ENCODE measurements at regions not wholly inside any gene's neighbourhood (a gene's known extent, or its start where the extent isn't known, plus 50 kb on each side); places are given as distances from the start of the nearest gene placed in this dataset.
"Not testable (repeated sequence)": the region's sequence is repeated elsewhere in the genome, so short reads cannot be mapped to it uniquely, and the experiment has no call there.

DNA sequence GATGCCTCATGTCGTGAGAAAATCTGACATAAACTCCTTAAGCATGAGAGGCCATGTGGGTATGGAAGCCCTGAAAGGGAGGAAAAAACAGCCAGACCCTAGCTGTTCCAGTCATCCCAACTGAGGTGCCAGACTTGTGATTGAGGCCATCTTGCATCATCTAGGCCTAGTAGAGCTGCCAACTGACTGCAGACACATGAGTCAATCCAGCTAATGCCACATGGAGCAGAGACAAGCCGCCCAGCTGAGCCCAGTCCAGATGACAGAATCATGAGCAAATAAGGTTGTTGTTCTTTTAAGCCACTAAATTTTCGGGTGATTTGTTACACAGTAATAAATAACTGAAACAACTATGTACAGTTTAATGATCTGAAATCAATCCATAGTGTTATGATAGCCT is 680.9 kb downstream of the MAFB start:
- no peak for DNase-seq (ENCODE audit: low read depth in 2 of 2, low spot score in 1 of 2)

DNA sequence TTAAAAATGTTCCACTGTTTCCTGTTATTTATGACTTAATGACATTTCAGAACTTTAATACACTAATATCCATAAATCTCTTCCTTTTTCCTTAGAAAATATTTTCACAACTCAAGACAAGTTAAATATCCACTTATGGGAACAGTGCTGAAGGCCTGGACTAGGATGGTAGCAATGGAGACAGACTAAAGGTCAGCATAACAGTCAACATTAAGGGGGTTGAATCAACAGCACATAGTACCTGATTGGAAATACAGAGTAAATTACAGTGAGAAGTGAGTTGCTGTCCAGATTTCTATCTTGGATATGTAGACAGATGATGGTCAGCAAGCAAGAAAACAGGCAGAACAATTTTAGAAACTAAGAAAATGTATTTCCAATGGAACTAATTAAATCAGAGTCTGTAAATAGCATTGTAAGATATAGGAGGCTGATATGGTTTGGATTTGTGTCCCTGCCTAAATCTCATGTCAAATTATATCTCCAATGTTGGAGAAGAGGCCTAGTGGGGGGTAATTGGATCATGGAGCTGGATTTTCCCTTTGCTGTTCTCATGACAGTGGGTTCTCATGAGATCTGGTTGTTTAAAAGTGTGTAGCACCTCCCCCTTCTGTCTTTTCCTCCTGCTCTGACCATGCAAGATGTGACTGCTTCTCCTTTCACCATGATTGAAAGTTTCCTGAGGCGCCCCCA is 682.7 kb downstream of the MAFB start:
- DNase-seq (ENCODE audit: low read depth in 2 of 2, low spot score in 1 of 2) = no peak

DNA sequence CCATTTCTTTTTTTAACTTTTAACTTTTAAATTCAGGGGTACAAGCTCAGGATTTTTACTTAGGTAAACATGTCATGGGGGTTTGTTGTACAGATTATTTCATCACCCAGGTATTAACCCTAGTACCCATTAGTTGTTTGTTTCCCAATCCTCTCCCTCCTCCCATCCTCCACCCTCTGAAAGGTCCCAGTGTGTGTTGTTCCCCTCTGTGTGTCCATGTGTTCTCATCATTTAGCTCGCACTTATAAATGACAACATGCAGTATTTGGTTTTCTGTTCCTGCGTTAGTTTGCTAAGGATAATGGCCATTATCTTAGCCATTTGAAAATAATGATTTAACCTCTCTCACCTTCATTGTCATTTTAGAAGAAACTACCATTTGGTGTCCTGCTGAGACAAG is 684.9 kb downstream of the MAFB start:
- not testable (repeated sequence) for DNase-seq (ENCODE audit: low read depth in 2 of 2, low spot score in 1 of 2)

GRCh38 chr20:39993742-39994141 is 695.3 kb downstream of the MAFB start:
- no peak for DNase-seq (ENCODE audit: low read depth in 2 of 2, low spot score in 1 of 2)

DNA sequence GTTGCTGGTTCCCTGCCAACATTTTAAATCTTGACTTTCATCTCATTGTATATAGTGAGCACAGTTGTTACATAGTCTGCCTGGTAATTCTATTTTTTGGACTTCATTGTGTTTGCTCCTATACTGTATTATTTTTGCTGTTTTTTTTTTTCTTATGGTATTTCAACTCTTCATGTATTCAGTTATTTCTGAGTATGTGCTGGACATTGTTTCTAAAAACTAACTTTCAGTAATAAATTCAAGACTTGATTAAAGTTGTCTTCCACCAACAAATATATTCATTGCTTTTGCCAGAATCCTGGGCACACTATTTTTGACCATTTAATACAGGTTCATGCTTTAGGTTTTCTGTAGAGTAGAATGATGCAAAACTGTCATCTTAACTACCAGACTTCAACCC is 698.3 kb downstream of the MAFB start:
- DNase-seq (ENCODE audit: low read depth in 2 of 2, low spot score in 1 of 2) = no peak

DNA sequence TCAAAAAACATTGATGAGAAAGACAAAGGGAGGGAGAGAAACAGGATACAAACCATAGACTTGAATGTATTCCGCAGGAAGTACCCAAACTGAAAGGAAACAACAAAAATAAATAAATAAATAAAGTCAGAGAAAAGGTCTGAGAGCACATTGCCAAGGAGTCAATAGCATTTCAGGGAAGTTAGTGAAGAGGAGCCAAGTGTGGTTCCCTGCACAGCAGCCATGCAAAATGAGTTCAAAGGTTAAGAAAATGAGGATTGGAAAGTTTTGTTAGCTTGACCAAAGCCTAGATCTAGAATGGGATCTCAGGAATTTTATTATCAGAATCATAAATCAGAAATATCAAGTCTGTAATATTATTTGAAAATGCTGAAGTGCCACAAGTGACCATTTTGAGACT is 700.0 kb downstream of the MAFB start:
- no peak for DNase-seq (ENCODE audit: low read depth in 2 of 2, low spot score in 1 of 2)

DNA sequence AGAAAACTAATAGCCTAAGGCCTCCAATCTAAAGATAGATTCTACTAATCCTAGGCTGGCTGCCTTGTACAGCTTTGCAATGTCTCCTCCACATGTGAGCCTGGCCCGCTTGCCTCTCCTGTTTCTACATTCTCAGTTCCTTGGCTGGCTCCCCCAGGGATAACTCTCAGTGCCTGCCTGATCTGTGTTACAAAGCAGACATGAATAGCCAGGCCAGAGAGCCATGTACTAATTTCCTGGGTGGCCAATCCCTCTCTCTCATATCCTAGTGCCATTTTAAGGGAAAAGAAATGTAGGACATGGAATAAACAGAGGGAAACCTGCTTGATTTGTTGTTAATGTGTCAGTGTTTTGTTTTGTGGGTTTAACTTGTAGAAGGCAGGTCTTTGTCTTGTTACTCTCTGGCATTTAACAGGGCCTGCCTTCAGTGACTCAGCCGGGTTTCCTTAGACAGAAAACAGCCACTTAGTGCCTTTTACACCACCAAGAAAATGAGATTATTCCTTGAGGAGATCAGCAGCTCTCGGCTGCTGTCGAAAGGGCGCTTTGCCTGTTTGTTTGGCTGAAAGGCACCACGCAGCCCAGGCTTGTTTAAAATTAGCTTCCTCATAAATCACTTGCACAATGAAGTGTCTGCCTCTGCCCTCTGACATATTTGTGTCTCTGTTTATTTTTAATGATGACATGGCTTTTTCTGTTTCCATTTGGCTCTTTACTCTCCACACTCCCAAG is 702.7 kb downstream of the MAFB start:
- no peak for DNase-seq (ENCODE audit: low read depth in 2 of 2, low spot score in 1 of 2)

DNA sequence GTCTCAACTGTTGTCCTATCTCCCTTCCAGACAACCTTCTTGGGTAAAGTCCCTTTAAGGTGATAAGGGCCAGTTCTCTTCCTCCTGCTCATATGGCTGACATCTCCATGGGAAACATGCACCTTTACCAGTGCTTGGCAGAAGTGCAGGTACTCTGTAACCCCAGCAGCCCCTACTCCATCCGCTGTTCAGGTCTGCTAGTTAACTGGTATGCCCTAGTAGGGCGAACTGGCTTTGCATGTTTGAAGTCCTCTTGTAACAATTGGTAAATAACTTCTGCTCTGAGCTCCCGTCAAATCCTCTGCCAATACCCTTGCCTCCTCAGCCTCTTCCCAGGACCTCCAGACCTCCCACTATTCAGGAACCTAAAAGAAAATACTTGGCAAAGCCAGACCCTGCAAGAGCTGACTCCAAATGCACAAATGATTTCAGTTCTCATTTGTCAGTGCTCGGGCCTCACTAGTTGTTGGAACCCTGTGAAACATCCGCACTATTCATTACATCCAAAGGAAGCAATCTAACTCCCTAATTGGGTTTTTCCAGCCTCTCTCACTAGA is 703.7 kb downstream of the MAFB start:
- no peak for DNase-seq (ENCODE audit: low read depth in 2 of 2, low spot score in 1 of 2)

GRCh38 chr20:39983655-39984054 is 705.4 kb downstream of the MAFB start:
- DNase-seq (ENCODE audit: low read depth in 2 of 2, low spot score in 1 of 2) = no peak

DNA sequence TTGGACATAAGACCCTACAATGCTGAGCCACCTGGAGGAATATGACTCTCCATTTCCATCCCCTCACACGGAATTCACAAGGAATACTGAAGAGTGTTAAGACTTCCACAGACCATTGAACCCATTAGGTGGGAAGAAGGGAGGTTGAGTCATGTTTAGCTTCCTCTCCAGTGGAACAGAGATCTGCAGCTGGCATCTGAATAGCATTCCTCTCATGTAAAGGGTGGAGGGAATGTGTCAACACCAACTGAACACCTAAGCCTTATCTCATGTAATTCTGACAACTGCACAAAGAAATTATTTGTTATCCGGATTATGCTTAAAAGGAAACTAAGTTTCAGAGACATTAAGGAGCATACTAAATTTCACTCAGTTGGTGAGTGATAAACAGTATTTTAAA is 705.9 kb downstream of the MAFB start:
- DNase-seq (ENCODE audit: low read depth in 2 of 2, low spot score in 1 of 2) = no peak

DNA sequence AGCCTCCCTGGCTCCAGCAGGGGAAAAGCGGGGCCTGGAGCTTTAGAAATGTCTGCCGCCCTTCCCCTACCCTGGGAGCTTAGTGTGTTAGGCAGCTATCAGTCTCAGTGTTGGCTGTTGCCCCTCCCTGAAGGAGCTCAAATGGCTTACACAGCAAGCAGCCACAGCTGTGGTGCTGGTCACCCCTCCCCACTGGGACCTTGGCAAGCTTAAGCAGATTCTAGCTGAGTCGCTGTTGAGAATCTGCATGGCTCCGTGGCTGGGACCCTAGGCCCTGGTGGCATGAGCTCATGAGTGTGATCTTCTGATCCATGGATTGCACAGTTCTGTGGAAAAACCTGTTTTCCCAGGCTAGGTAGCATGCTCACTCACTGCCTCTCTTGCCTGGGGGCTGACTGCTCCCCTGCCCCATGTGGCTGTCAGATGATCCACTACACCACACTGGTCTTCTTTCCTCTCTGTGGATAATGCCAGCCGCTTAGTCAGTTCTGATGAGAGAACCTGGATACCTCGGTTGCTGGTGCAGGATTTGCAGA is 714.0 kb downstream of the MAFB start:
- DNase-seq (ENCODE audit: low read depth in 2 of 2, low spot score in 1 of 2) = no peak

DNA sequence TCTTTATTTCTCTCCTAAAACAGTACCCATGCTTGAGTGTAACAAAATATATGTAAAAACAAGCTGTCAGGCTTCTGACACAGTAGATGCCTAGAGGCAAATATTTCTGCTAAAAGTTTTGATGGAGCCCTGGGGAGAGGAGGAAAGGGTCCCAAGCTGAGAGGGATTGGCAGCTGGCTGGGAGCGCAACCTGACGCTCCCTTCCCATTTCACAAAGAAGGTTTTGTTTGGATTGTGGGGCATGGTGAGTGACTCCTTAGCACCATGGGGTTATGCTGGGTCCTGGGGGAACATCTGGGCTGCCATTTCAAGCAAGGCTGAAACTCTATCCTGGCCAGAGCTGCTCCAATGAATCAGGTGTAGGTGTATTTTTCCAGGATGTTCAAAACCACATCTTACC is 720.5 kb downstream of the MAFB start:
- DNase-seq (ENCODE audit: low read depth in 2 of 2, low spot score in 1 of 2) = no peak

GRCh38 chr20:39967806-39968205 is 721.2 kb downstream of the MAFB start:
- no peak for DNase-seq (ENCODE audit: low read depth in 2 of 2, low spot score in 1 of 2)

- no peak for DNase-seq (ENCODE audit: low read depth in 2 of 2, low spot score in 1 of 2)
Observed at GRCh38 chr20:39961637-39962244, 727.3 kb downstream of the MAFB start.

DNA sequence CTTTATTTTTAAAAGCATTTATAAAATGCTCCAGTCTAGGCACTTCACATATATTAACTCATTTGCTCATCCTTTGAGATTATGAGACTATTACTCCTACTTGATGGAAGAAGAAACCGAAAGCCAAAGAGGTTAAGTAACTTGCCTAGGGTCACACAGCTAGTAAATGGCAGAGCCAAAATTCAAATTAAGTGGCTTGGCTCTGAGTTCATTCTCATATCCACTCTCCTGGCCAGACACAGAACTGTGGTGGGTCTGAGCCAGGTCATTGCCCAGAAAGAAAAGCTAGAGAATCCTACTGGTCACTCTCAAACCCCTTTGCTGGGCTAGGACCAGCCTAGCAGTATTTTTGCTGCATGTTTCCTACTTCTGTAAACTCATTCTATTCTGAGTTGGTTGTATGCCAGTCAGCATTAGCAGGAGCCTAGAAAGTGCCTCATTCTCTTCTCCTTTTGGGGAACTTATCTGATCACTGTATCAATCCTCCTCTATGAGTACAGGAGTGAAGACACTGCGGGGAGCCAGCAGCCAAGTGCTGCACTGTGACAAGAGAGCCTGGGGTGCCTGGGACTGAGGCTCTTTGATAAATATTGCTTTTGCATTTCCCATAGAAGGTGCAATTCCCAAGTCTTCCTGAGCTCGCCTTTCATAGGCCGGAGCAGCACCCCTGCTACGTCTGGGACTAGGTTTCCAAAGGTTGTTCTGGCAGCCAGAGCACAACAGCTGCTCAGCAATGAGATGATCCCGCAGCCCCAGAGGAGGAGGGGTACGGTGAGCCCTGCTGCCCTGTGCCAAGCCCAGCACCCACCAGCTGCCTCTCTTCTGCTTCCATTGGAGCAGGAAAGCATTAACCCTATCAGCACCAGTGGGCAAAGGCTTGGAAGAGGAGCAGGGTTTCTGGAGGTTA is 728.3 kb downstream of the MAFB start:
- DNase-seq (ENCODE audit: low read depth in 2 of 2, low spot score in 1 of 2) = no peak

DNA sequence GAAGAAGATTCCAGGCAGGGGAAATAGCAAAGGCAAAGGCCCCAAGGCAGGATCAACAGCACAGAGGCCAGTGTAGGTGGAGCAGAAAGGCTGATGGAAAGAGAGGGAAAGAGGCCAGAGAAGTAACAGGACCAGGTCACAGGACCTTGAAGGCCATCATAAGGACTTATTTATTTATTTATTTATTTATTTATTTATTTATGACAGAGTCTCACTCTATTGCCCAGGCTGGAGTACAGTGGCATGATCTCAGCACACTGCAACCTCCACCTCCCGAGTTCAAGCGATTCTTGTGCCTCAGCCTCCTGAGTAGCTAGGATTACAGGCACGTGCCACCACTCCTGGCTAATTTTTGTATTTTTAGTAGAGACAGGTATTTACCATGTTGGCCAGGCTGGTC is 731.1 kb downstream of the MAFB start:
- DNase-seq (ENCODE audit: low read depth in 2 of 2, low spot score in 1 of 2) = not testable (repeated sequence)

GRCh38 chr20:39954621-39955020 is 734.4 kb downstream of the MAFB start:
- no peak for DNase-seq (ENCODE audit: low read depth in 2 of 2, low spot score in 1 of 2)

- no peak for DNase-seq (ENCODE audit: low read depth in 2 of 2, low spot score in 1 of 2)
Observed at GRCh38 chr20:39946931-39947330, 742.1 kb downstream of the MAFB start.

- no peak for DNase-seq (ENCODE audit: low read depth in 2 of 2, low spot score in 1 of 2)
Observed at GRCh38 chr20:39946053-39946810, 742.8 kb downstream of the MAFB start.

DNA sequence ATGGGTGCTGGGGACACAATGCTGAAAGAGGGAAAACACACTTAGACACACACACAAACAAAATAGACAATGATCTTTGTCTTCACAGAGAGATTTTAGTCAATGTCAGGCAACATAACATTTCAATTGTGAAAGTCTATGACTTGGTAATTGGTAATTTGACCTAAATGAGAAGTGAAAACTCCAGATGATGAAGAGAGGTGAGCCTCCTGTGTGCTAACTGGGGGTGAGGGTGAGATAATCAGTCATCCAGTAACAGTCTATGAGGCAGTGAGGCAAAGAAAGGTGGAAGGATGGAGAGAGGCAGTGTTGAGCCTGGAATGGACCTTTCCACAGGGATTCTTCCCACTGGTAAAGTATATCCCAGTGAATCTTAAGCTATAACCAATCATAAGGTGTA is 744.2 kb downstream of the MAFB start:
- DNase-seq (ENCODE audit: low read depth in 2 of 2, low spot score in 1 of 2) = no peak

Measured in stimulated activated CD8-positive, alpha-beta memory T cell treated with anti-CD3 and anti-CD28 coated beads, Interleukin-4, amount 100 ng/mL, for 1 hour (primary cell).